Keratinocyte (primary cell): ENCODE measurements at regions not wholly inside any gene's neighbourhood (a gene's known extent, or its start where the extent isn't known, plus 50 kb on each side); places are given as distances from the start of the nearest gene placed in this dataset.

Experiments
- CTCF ChIP-seq, 3 experiments: IDR thresholded peaks in 1 of 3; conservative IDR thresholded peaks in 1 of 3; optimal IDR thresholded peaks in 1 of 3; 2 replicates in 2 of 3; 3 replicates in 1 of 3; pipeline versions ENCODE3 to v1.5.1; 2011; ENCODE audit warnings: low read length in 3 of 3, mild to moderate bottlenecking in 3 of 3, moderate library complexity in 2 of 3, control low read depth in 1 of 3, inconsistent platforms in 1 of 3; ENCODE audit not compliant: insufficient read depth in 2 of 3; ENCODE audit errors: extremely low read depth in 1 of 3
- EZH2 ChIP-seq: IDR thresholded peaks from one replicate; pipeline ENCODE4 v1.6.1; 2012; ENCODE audit warnings: inconsistent platforms, mild to moderate bottlenecking, low read length, moderate library complexity

DNA sequence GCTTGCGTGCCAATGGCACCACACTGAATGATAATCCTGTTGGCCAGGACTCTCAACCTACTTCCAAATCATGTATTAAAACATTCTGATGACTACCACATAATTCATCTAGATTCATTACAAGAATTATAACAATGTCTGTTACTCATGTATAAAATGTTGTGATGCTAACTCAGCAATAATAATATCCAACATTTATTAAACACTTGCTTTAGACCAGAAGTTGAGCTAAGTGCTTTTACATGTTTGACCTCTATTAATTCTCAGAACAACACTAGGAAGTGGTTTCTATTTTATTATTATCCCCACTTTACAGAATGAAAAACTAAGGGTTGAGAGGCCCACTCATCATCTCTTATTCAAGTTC lies 178.4 kb downstream of the LNPK start:
- TF ChIP-seq CTCF (optimal IDR thresholded peaks at IDR 0.05 in 1 of 3, IDR thresholded peaks at IDR 0.05 in 1 of 3, conservative IDR thresholded peaks at IDR 0.05 in 1 of 3; ENCODE audit: extremely low read depth in 1 of 3, insufficient read depth in 2 of 3, low read length in 3 of 3) = no peak
- TF ChIP-seq EZH2 = no peak
